ENCODE measurements at regions not wholly inside any gene's neighbourhood (a gene's known extent, or its start where the extent isn't known, plus 50 kb on each side); places are given as distances from the start of the nearest gene placed in this dataset.

- Histone ChIP-seq H3K4me1 (no peaks in the 10 kb centered on the region), H3K36me3 (no peaks in the 10 kb centered on the region), H3F3A (ENCODE audit: low read depth) (no peaks in the 10 kb centered on the region), H3K79me2 (ENCODE audit: low read depth) (no peaks in the 10 kb centered on the region), H3K9ac (no peak overlapping the region), H3K27ac (no peak overlapping the region), H4K20me1 (ENCODE audit: low read depth) (no peaks in the 10 kb centered on the region), H3K4me2 (no peak overlapping the region), H3K9me3 (ENCODE audit: low read depth) (no peaks in the 10 kb centered on the region), H2AFZ (replicated peaks) (peak overlapping the region; percentile 72), H3K4me3 (no peak overlapping the region), H3K27me3 (no peaks in the 10 kb centered on the region)
- H3K4me3 Mint-ChIP-seq = no peak overlapping the region
- peaks cover 3% of the 10 kb centered on the region for H3K9me3 Mint-ChIP-seq
- peaks cover 8% of the 10 kb centered on the region for H3K27me3 Mint-ChIP-seq (ENCODE audit: insufficient read depth, low read depth)
- no peak for TF ChIP-seq EZH2 (IDR thresholded peaks at IDR 0.05)
- no peak for TF ChIP-seq EZH2phosphoT487 (IDR thresholded peaks at IDR 0.05)
- no peak for TF ChIP-seq CTCF (IDR thresholded peaks at IDR 0.05)
- peaks cover 19% of the 10 kb centered on the region for H3K4me1 Mint-ChIP-seq
- no peaks in the 10 kb centered on the region for H3K36me3 Mint-ChIP-seq
- H3K27ac Mint-ChIP-seq = no peak overlapping the region
- DNase-seq (ENCODE audit: low spot score) = no peak
These were observed 96.2 kb downstream of the THBS2 start for GRCh38 chr6:169157197-169158148.

- Mint-ChIP-seq H3K27me3 (ENCODE audit: insufficient read depth, low read depth) (peaks cover 4% of the 10 kb centered on the region), H3K27ac (no peak overlapping the region), H3K36me3 (no peaks in the 10 kb centered on the region), H3K9me3 (no peaks in the 10 kb centered on the region), H3K4me1 (peaks cover 19% of the 10 kb centered on the region), H3K4me3 (no peak overlapping the region)
- Histone ChIP-seq H3K9me3 (ENCODE audit: low read depth) (no peaks in the 10 kb centered on the region), H3K9ac (no peak overlapping the region), H2AFZ (replicated peaks) (no peak overlapping the region), H3K27ac (no peak overlapping the region), H3K36me3 (no peaks in the 10 kb centered on the region), H3K4me2 (no peak overlapping the region), H3K4me1 (no peaks in the 10 kb centered on the region), H4K20me1 (ENCODE audit: low read depth) (no peaks in the 10 kb centered on the region), H3K79me2 (ENCODE audit: low read depth) (no peaks in the 10 kb centered on the region), H3K4me3 (no peak overlapping the region), H3F3A (ENCODE audit: low read depth) (no peaks in the 10 kb centered on the region), H3K27me3 (no peaks in the 10 kb centered on the region)
- DNase-seq (ENCODE audit: low spot score) = no peak
- TF ChIP-seq CTCF (IDR thresholded peaks at IDR 0.05) (no peak), EZH2 (IDR thresholded peaks at IDR 0.05) (no peak)
These were observed 96.9 kb downstream of the THBS2 start for GRCh38 chr6:169156793-169157147.

- Histone ChIP-seq H3K79me2 (ENCODE audit: low read depth) (no peaks in the 10 kb centered on the region), H3K9ac (no peak overlapping the region), H3K4me2 (no peak overlapping the region), H2AFZ (replicated peaks) (no peak overlapping the region), H3K4me1 (no peaks in the 10 kb centered on the region), H4K20me1 (ENCODE audit: low read depth) (no peaks in the 10 kb centered on the region), H3K4me3 (no peak overlapping the region), H3K36me3 (no peaks in the 10 kb centered on the region), H3K27me3 (no peaks in the 10 kb centered on the region), H3K9me3 (ENCODE audit: low read depth) (no peaks in the 10 kb centered on the region), H3K27ac (no peak overlapping the region), H3F3A (ENCODE audit: low read depth) (no peaks in the 10 kb centered on the region)
- TF ChIP-seq EZH2 (IDR thresholded peaks at IDR 0.05) = no peak
- TF ChIP-seq EZH2phosphoT487 (IDR thresholded peaks at IDR 0.05) = no peak
- TF ChIP-seq CTCF (IDR thresholded peaks at IDR 0.05) = no peak
- Mint-ChIP-seq H3K9me3 (peaks cover 2% of the 10 kb centered on the region), H3K27ac (no peak overlapping the region), H3K4me1 (peaks cover 16% of the 10 kb centered on the region), H3K27me3 (ENCODE audit: insufficient read depth, low read depth) (peaks cover 4% of the 10 kb centered on the region), H3K4me3 (no peak overlapping the region), H3K36me3 (no peaks in the 10 kb centered on the region)
- no peak for DNase-seq (ENCODE audit: low spot score)
These were observed 97.4 kb downstream of the THBS2 start for GRCh38 chr6:169156108-169156792.
